D721Med (cell line): ENCODE measurements at regions not wholly inside any gene's neighbourhood (a gene's known extent, or its start where the extent isn't known, plus 50 kb on each side); places are given as distances from the start of the nearest gene placed in this dataset.

Experiments used
- DNase-seq: peaks from one replicate; pipeline ENCODE4 v3.0.0; 2011; ENCODE audit warnings: low spot score; ENCODE audit not compliant: insufficient read length
- FAIRE-seq: peaks from 2 replicates; lab custom pipeline; 2011; peaks lifted over from hg19 to GRCh38; lab: Jason Lieb, UNC
- TF ChIP-seq, protein P1 (sequence below): IDR thresholded peaks from 2 replicates; pipeline ENCODE4 v1.5.1; 2012; ENCODE audit warnings: mild to moderate bottlenecking, control low read depth; ENCODE audit not compliant: insufficient read depth; ENCODE audit errors: missing control alignments

GRCh38 chr6:167514524-167514923 lies 189.6 kb downstream of the TTLL2 start:
- FAIRE-seq (no peak), DNase-seq (no peak)
- TF ChIP-seq, protein P1, sequence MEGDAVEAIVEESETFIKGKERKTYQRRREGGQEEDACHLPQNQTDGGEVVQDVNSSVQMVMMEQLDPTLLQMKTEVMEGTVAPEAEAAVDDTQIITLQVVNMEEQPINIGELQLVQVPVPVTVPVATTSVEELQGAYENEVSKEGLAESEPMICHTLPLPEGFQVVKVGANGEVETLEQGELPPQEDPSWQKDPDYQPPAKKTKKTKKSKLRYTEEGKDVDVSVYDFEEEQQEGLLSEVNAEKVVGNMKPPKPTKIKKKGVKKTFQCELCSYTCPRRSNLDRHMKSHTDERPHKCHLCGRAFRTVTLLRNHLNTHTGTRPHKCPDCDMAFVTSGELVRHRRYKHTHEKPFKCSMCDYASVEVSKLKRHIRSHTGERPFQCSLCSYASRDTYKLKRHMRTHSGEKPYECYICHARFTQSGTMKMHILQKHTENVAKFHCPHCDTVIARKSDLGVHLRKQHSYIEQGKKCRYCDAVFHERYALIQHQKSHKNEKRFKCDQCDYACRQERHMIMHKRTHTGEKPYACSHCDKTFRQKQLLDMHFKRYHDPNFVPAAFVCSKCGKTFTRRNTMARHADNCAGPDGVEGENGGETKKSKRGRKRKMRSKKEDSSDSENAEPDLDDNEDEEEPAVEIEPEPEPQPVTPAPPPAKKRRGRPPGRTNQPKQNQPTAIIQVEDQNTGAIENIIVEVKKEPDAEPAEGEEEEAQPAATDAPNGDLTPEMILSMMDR = no peak

GRCh38 chr6:167515873-167516507 lies 191.1 kb downstream of the TTLL2 start:
- TF ChIP-seq, protein P1 = no peak
- FAIRE-seq = no peak

GRCh38 chr6:167517254-167517916 lies 192.5 kb downstream of the TTLL2 start:
- TF ChIP-seq, protein P1 = no peak
- FAIRE-seq = no peak
- DNase-seq = no peak

More at GRCh38 chr6:167515873-167516507, 191.1 kb downstream of the TTLL2 start:
- no peak for DNase-seq

DNA sequence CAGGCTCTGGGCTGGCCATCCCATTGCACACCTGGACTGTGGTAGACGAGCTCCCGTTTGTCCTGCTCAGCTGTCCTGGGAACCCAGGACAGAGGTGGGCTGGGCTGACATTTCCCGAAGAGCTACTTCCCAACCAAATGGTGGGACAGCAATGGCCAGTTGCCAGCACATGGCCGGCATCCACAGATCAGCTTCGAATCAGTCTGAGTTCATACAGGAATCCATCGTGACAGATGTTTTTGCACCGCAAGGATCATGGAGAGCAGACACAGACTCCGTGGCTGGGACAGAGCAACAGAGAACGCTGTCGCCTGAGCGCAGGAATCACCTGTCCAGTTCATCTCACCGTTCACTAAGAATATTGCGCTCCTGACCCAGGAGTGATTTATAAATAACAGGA lies 198.5 kb downstream of the TTLL2 start:
- DNase-seq = no peak
- TF ChIP-seq, protein P1 = no peak
- FAIRE-seq = no peak

DNA sequence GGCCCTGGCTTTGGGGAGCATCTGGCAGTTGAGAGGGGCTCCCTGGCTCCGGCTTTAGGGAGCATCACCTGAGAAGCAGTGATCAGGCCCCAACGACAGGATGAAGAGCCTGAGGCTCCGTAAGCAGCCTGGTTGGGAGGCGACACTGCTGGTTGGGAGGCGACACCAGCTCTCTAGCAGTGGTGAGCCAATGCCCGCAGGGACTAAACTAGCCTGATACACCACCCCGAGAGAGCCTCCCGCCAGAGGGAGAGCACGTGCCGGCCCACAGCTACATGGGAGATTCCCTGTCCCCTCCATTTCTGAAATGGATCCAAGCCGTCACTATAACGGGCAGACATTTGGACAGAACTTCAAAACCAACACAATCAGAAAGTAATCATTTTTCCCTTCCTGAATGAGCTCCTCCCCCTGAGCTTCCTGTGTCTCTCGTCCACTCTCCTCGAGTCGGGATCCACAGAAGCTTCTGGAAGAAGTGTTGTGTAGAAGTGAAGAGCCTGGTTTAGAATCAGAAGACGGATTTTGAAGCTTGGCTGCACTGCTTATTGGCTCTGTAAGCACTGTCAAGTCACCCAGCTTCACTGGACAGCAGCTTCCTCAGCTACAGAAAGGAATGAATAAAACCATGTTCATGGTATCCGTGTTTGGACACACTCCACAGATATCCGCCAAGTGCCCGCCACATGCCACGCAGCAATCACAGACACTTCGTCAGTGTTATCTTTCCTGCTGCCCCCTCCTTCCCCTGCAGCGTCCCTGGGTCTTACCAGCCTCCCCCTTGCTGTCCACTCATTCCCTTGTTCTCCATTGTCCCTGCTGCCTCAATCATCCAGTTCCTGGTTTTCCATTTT lies 199.6 kb downstream of the TTLL2 start:
- FAIRE-seq = no peak
- TF ChIP-seq, protein P1 = no peak
- DNase-seq = no peak

GRCh38 chr6:167525774-167526173 lies 200.9 kb downstream of the TTLL2 start:
- TF ChIP-seq, protein P1 = no peak
- no peak for FAIRE-seq

More at GRCh38 chr6:167525774-167526173, 200.9 kb downstream of the TTLL2 start:
- DNase-seq = no peak
